Body of pancreas (tissue), 4 donors: ENCODE measurements at regions not wholly inside any gene's neighbourhood (a gene's known extent, or its start where the extent isn't known, plus 50 kb on each side); places are given as distances from the start of the nearest gene placed in this dataset.

Experiments
- ATAC-seq: fragments of 150-250 bp; one replicate; pipeline ENCODE4 v1.9.1; 2016
- DNase-seq, 4 donors: peaks; one replicate each; pipeline ENCODE4 v3.0.0-alpha.2; 2019
- H3K27ac ChIP-seq, 4 donors: fragments of 200-600 bp; sonication (generic); 1 replicate in 3 of 4; 2 replicates in 1 of 4; pipeline versions ENCODE4 v1.5.1 to v1.6.1; 2016 to 2019; ENCODE audit warnings: mild to moderate bottlenecking in 1 of 4, mixed read lengths in 1 of 4, moderate library complexity in 1 of 4
- H3K27me3 ChIP-seq, 2 donors: fragments of 200-600 bp; sonication (generic); one replicate each; pipeline ENCODE4 v1.6.0; 2016; ENCODE audit warnings: mild to moderate bottlenecking in 1 of 2
- H3K36me3 ChIP-seq, 2 donors: fragments of 200-600 bp; sonication (generic); replicated peaks in 1 of 2; 2 replicates each; pipeline ENCODE4 v1.5.1; 2016; ENCODE audit warnings: low read depth in 2 of 2; ENCODE audit not compliant: insufficient read depth in 1 of 2
- H3K4me1 ChIP-seq: fragments of 200-600 bp; sonication (generic); one replicate; pipeline ENCODE4 v1.6.0; 2016
- H3K4me3 ChIP-seq, 2 donors: fragments of 200-600 bp; sonication (generic); 1 replicate in 1 of 2; 2 replicates in 1 of 2; pipeline ENCODE4 v1.5.1; 2016 to 2019
- H3K9me3 ChIP-seq, 3 donors: fragments of 200-600 bp; sonication (generic); 1 replicate in 2 of 3; 2 replicates in 1 of 3; pipeline ENCODE4 v1.5.1; 2016
- CTCF ChIP-seq, 7 experiments: fragments of 450-650 bp in 4 of 7; fragments of 200-600 bp in 3 of 7; sonication (generic) in 3 of 7; IDR thresholded peaks; one replicate each; pipeline ENCODE4 v1.5.1; 2016 to 2019; ENCODE audit warnings: antibody characterized with exemption in 7 of 7
- POLR2A ChIP-seq, 3 donors: fragments of 450-650 bp; IDR thresholded peaks; one replicate each; pipeline ENCODE4 v1.6.1; 2016; ENCODE audit warnings: antibody characterized with exemption in 3 of 3, mild to moderate bottlenecking in 2 of 3
- WGBS, 2 donors: methylation state at CpG; one replicate each; pipeline ENCODE4 v1.1.5; 2017; 5-methylcytosine and 5-hydroxymethylcytosine counted together
- intact Hi-C: fragments of 100-400 bp; cut with DNase I; formaldehyde crosslinking; loops from one replicate; pipeline ENCODE4 v1.15.1; 2023

- ATAC-seq (no peak), DNase-seq (no peak)
- no peaks in the 10 kb centered on the region for H3K4me1 ChIP-seq
- no peaks in the 10 kb centered on the region for H3K36me3 ChIP-seq
- no peak overlapping the region for H3K27ac ChIP-seq
- no peak overlapping the region for H3K4me3 ChIP-seq
- peaks cover 0 to 4% (median 0%) of the 10 kb centered on the region in 3 donors for H3K9me3 ChIP-seq
- TF ChIP-seq POLR2A (IDR thresholded peaks at IDR 0.05) = no peak
- no peak for TF ChIP-seq CTCF (IDR thresholded peaks at IDR 0.05)
- intact Hi-C loops = no loop called here
- no peaks in the 10 kb centered on the region for H3K27me3 ChIP-seq
Observed at GRCh38 chr17:54795046-54795445, 105.6 kb upstream of the TOM1L1 start.

- WGBS, 2 donors = 68 to 70% methylated on average over 2 of the region's 2 CpGs
- Histone ChIP-seq H3K4me1 (no peaks in the 10 kb centered on the region), H3K36me3 (no peaks in the 10 kb centered on the region), H3K4me3 (no peak overlapping the region), H3K9me3 (no peaks in the 10 kb centered on the region), H3K27ac (no peak overlapping the region), H3K27me3 (no peaks in the 10 kb centered on the region)
- no peak for TF ChIP-seq CTCF (IDR thresholded peaks at IDR 0.05)
- no peak for TF ChIP-seq POLR2A (IDR thresholded peaks at IDR 0.05)
- DNase-seq (no peak), ATAC-seq (no peak)
- intact Hi-C loops = no loop called here
Observed at GRCh38 chr17:54807331-54807730, 93.3 kb upstream of the TOM1L1 start.

GRCh38 chr17:54813896-54814295 is 86.8 kb upstream of the TOM1L1 start:
- ATAC-seq (no peak), DNase-seq (no peak)
- Histone ChIP-seq H3K9me3 (no peaks in the 10 kb centered on the region), H3K4me1 (no peaks in the 10 kb centered on the region), H3K27ac (no peak overlapping the region), H3K36me3 (no peaks in the 10 kb centered on the region), H3K4me3 (no peak overlapping the region), H3K27me3 (no peaks in the 10 kb centered on the region)
- 70 to 87% methylated on average over 1 of the region's 1 CpG for WGBS, 2 donors
- no peak for TF ChIP-seq POLR2A (IDR thresholded peaks at IDR 0.05)
- TF ChIP-seq CTCF (IDR thresholded peaks at IDR 0.05) = no peak
- intact Hi-C loops = no loop called here

GRCh38 chr17:54814371-54814770 is 86.3 kb upstream of the TOM1L1 start:
- TF ChIP-seq POLR2A (IDR thresholded peaks at IDR 0.05) (no peak), CTCF (IDR thresholded peaks at IDR 0.05) (no peak)
- no peaks in the 10 kb centered on the region for H3K9me3 ChIP-seq
- WGBS, 2 donors = 49 to 71% methylated on average over 3 of the region's 3 CpGs
- H3K4me1 ChIP-seq = no peaks in the 10 kb centered on the region
- no peak for ATAC-seq
- H3K36me3 ChIP-seq = no peaks in the 10 kb centered on the region
- no peak overlapping the region for H3K27ac ChIP-seq
- no peak overlapping the region for H3K4me3 ChIP-seq
- intact Hi-C loops = no loop called here
- DNase-seq = no peak
- no peaks in the 10 kb centered on the region for H3K27me3 ChIP-seq

GRCh38 chr17:54834086-54834485 is 66.6 kb upstream of the TOM1L1 start:
- no peak for DNase-seq
- WGBS, 2 donors = 33 to 56% methylated on average over 3 of the region's 3 CpGs
- Histone ChIP-seq H3K36me3 (no peaks in the 10 kb centered on the region), H3K4me3 (no peak overlapping the region), H3K9me3 (peaks cover 0 to 6% (median 0%) of the 10 kb centered on the region in 3 donors), H3K27ac (no peak overlapping the region), H3K27me3 (no peaks in the 10 kb centered on the region), H3K4me1 (no peaks in the 10 kb centered on the region)
- intact Hi-C loops = no loop called here
- no peak for ATAC-seq
- no peak for TF ChIP-seq CTCF (IDR thresholded peaks at IDR 0.05)
- TF ChIP-seq POLR2A (IDR thresholded peaks at IDR 0.05) = no peak
